Astrocyte of the cerebellum (primary cell): ENCODE measurements at regions not wholly inside any gene's neighbourhood (a gene's known extent, or its start where the extent isn't known, plus 50 kb on each side); places are given as distances from the start of the nearest gene placed in this dataset.

Experiments
- DNase-seq: peaks from one replicate; pipeline ENCODE4 v3.0.0-alpha.2; 2011; ENCODE audit warnings: low read depth
- H3K4me3 ChIP-seq: 2 replicates; pipeline ENCODE4 v1.5.1; 2011; ENCODE audit warnings: mild to moderate bottlenecking, low read depth, low read length, moderate library complexity
- in situ Hi-C: cut with HindIII; loops from 2 replicates; pipeline ENCODE4 v1.10.0; 2017; ENCODE audit warnings: low sequenced_read_pairs
- TF ChIP-seq, protein P1 (sequence below): IDR thresholded peaks from 2 replicates; pipeline ENCODE4 v1.5.1; 2012; ENCODE audit warnings: low read length, low read depth, moderate library complexity, mild to moderate bottlenecking; ENCODE audit errors: missing control alignments

GRCh38 chr12:125956186-125956585 lies 891.0 kb downstream of the AACS start:
- TF ChIP-seq, protein P1, sequence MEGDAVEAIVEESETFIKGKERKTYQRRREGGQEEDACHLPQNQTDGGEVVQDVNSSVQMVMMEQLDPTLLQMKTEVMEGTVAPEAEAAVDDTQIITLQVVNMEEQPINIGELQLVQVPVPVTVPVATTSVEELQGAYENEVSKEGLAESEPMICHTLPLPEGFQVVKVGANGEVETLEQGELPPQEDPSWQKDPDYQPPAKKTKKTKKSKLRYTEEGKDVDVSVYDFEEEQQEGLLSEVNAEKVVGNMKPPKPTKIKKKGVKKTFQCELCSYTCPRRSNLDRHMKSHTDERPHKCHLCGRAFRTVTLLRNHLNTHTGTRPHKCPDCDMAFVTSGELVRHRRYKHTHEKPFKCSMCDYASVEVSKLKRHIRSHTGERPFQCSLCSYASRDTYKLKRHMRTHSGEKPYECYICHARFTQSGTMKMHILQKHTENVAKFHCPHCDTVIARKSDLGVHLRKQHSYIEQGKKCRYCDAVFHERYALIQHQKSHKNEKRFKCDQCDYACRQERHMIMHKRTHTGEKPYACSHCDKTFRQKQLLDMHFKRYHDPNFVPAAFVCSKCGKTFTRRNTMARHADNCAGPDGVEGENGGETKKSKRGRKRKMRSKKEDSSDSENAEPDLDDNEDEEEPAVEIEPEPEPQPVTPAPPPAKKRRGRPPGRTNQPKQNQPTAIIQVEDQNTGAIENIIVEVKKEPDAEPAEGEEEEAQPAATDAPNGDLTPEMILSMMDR = no peak
- in situ Hi-C loops = loop anchor here (5.0 kb wide), 1 partner anchor 61 kb away; no protein-coding TSS in a partner anchor
- H3K4me3 ChIP-seq = no peak overlapping the region
- DNase-seq = no peak

GRCh38 chr12:125966641-125967040 lies 901.4 kb downstream of the AACS start:
- DNase-seq = no peak
- in situ Hi-C loops = no loop called here
- TF ChIP-seq, protein P1 = no peak
- no peak overlapping the region for H3K4me3 ChIP-seq

- TF ChIP-seq, protein P1 = no peak
- in situ Hi-C loops = no loop called here
- no peak for DNase-seq
- no peak overlapping the region for H3K4me3 ChIP-seq
Observed at GRCh38 chr12:125968413-125968812, 903.2 kb downstream of the AACS start.

DNA sequence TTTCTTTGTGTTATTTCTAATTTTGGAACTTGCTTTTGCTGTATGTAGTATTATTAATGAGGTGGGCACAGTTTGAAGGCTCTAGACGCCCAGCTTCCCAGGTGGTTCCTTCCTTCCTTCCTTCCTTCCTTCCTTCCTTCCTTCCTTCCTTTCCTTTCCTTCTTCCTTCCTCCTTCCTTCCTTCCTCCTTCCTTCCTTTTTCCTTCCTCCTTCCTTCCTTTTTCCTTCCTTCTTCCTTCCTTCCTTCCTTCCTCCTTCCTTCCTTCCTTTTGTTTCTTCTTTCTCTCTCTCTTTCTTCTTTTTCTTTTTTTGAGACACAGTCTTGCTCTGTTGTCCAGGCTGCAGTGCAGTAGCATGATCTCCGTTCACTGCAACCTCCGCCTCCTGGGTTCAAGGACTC lies 906.7 kb downstream of the AACS start:
- DNase-seq = no peak
- no peak overlapping the region for H3K4me3 ChIP-seq
- TF ChIP-seq, protein P1 = no peak
- in situ Hi-C loops = no loop called here

DNA sequence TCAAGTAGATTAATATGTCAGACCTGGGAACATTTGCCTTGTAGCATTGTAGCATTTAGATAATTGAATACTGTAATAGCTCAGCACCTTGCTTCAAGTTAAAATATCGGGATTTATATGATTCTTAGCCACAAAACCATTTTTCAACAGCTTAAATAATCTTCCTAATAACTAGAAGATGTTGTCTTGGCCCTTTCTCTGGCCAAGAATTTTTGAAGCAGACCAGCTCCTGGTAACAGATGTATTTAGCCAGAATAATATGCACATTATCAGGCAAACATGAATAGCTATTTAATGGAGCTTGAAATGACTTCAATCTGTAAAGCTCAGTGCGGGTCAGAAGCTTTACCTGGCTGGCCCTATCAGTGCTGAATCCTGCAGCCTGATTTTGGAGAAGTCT lies 913.1 kb downstream of the AACS start:
- no peak for DNase-seq
- no peak overlapping the region for H3K4me3 ChIP-seq
- in situ Hi-C loops = no loop called here
- TF ChIP-seq, protein P1 = no peak

- in situ Hi-C loops = no loop called here
Observed at GRCh38 chr12:125981610-125982253, 916.5 kb downstream of the AACS start.

More at GRCh38 chr12:125981610-125982253, 916.5 kb downstream of the AACS start:
- no peak for DNase-seq
- no peak overlapping the region for H3K4me3 ChIP-seq
- TF ChIP-seq, protein P1 = no peak
